ENCODE measurements at regions not wholly inside any gene's neighbourhood (a gene's known extent, or its start where the extent isn't known, plus 50 kb on each side); places are given as distances from the start of the nearest gene placed in this dataset.

GRCh38 chr2:120809151-120809550 is 73.5 kb downstream of the GLI2 start:
- DNase-seq = peak; percentile 77

DNA sequence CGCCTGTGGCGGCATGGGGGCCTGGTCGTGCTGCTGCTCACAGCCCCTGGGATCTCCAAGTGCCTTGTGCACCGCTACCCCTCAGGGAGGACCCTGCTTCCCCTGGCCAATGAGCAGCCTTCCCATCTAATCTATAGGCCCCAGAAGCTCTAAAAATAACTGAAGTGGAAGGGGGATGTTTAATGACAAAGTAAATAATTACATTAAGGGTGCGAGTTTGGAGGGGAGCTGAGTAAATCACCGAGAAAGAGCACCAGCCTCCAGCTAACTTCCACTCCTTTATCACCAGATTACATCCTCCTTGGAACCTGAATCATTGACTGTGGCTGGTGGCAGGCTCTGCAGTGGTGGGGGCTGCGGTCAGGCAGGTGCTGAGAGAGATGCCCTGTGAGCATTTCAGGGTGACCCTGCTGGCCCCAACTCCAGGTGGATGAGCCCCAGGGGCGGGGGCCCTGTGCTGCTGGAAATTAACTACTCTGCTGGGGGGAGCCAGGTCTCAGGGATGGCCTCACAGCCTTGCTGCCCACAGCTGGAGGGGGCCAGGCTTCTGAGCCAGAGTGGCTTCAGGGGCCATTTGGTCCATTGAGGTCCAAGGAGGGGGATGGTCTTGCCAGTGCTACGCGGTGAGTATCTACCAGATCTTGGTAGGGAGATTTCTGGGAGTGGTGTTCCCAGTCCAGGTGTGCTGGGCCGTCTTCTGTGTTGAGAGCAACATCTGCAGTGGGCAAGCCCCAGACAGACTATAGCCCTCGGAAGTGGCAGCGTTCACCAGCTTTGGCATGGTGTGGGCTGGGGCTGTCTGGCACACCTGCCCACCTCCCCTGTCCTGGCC is 74.2 kb downstream of the GLI2 start:
- no peak for DNase-seq

DNA sequence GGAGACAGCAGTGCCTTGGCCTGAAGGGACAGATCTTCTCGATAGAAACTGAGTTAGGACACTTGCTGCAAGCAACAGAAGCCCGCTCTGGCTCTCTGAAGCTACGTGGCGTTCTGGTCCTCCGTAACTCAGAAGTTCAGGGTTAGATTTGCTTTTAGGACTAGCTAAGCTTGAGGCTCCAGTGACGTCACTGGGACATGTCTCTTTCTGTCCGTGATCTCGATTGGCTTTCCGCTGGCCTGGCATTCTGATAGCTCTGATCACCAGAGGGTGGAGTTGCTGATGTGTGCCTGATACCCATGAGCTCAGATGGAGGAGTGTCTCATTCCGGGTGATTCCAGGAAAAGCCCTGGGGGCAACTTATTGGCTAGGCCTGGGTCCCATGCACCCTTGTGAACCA is 75.0 kb downstream of the GLI2 start:
- no peak for DNase-seq

DNA sequence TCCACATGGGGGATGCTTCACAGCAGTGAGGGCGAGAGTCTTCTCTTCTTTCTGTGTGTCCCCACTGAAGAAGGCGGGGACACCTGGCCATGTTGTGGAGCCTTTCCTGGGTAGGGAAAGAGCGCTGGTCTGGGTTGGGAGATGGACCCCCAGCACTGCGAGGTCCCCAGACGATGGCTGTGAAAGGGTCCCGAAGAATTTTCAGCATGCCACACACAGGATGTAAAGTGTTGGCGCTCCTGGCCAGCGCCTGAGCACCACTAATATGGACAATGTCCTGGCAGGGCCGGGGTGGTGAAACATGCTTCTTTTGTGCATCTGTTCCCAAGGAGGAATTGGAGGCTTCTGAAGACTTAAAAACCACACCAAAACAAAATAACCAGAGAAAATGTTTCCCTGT is 77.2 kb downstream of the GLI2 start:
- DNase-seq = no peak

DNA sequence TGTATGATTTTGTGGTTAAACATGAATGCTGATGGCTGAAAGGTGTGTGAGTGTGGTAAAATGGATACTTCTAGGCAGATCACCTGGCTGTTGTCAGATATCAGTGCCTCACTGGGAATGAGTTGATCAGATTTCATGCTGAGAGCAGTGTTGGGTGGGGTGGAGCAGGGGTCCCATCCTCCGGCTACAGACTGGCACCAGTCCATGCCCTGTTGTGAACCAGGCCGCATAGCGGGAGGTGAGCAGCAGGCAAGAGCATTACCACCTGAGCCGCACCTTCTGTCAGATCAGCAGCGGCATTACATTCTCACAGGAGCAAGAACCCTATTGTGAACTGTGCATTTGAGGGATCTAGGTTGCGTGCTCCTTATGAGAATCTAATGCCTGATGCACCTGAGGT is 78.7 kb downstream of the GLI2 start:
- no peak for DNase-seq

- DNase-seq = no peak
These were observed 79.6 kb downstream of the GLI2 start for GRCh38 chr2:120815292-120815691.

- DNase-seq = no peak
These were observed 81.7 kb downstream of the GLI2 start for GRCh38 chr2:120817136-120817955.

DNA sequence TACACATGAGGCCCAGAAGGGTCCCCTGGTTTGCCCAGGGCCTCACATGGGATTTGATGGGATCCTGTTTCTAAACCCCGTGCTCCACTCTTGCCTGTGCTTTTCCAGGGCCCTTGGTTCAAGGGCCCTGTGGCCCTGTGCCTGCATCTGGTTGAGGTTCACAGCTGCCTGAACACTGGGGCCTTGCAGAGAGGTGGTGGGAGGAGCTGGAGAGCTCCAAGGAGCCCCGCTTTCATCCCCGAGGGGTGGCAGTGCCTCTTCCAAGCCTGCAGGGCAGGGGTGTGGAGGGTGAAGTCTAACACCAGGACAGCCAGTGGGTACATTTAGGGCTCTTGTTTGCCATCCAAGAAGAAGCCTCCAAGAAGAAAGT is 82.3 kb downstream of the GLI2 start:
- no peak for DNase-seq

GRCh38 chr2:120818441-120818920 is 82.8 kb downstream of the GLI2 start:
- DNase-seq = peak; percentile 89

- DNase-seq = no peak
These were observed 84.1 kb downstream of the GLI2 start for GRCh38 chr2:120819720-120820210.

DNA sequence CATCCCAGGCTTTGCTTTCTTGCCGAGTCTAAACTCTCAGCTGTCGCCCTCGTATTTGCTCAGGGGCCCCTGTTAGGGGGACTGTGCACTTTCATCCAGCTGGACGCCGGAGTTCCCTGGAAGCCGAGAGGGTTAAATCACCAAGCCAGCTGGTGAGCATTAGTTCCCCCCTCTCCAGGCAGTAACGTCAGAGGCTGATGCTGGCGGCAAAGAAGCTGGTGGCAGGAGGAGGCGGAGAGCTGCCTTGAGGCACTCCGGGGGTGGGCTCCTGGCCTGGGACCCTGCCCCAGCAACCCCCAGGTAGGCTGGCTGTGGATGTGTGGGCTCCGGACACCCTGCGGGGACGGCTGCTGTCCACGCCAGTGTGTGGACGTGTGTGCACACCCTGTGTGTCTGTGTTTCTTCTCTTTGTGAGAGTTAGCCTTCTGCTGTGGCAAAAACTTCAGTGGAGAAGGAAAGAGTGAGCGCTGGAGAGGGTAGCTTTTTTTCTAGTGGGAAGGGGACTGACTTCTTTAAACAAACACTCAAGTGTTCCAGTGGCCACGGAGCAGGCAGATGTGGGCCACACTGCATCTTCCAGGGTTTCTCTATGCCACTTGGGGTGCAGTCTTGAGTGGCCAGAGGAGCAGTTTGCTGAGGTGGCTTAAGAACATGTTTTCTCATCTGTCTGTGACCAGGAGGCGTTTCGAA is 84.7 kb downstream of the GLI2 start:
- peak; percentile 88 for DNase-seq

- peak; percentile 82 for DNase-seq
These were observed 85.2 kb downstream of the GLI2 start for GRCh38 chr2:120820953-120821279.

- no peak for DNase-seq
These were observed 85.9 kb downstream of the GLI2 start for GRCh38 chr2:120821446-120822160.

GRCh38 chr2:120822933-120823332 is 87.3 kb downstream of the GLI2 start:
- no peak for DNase-seq

GRCh38 chr2:120823551-120823950 is 87.9 kb downstream of the GLI2 start:
- peak; percentile 30 for DNase-seq

GRCh38 chr2:120824246-120824645 is 88.6 kb downstream of the GLI2 start:
- DNase-seq = no peak

DNA sequence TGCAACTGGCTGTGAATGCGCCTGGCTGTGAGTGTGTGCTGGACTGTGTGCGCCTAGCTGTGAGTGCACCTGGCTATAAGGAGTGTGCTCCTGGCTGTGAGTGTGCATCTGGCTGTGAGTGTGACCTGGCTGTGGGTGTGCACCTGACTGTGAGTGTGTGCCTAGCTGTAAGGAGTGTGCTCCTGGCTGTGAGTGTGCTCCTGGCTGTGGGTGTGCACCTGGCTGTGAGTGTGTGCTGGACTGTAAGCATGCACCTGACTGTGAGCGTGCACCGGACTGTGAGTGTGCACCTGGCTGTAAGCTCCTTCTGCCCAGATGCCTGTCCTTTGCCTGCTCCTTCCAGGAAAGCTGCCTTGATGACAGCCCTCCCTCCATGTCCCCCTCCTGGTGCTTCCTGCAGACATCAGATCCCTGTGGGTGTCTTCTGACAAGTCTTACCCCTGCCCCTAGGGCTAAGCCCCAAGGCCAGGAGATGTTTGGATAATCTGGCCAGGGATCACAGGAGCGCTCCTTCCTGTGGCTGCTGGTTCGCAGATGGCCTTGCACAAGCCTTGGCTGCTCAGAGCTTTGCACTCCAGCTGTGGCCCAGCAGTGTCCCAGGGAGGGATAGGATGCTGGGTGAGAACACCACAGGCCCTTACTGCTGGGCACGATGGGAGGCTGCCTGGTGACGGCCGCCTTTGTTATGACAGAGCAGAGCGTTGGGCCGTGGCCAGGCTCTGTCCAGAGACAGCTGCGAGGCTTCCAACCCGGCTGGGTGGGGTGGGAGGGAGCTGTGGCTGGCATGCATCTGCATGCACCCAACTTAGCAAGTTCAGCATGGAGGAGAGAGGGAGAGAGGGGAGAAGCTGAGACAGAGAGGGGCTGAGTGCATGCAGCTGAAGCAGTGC is 89.9 kb downstream of the GLI2 start:
- DNase-seq = peak; percentile 66

GRCh38 chr2:120826260-120826648 is 90.6 kb downstream of the GLI2 start:
- no peak for DNase-seq

GRCh38 chr2:120826716-120827410 is 91.2 kb downstream of the GLI2 start:
- DNase-seq = no peak

- DNase-seq = no peak
These were observed 92.4 kb downstream of the GLI2 start for GRCh38 chr2:120828066-120828465.

Measured in fibroblast of skin of abdomen (primary cell).